Activated CD8-positive, alpha-beta memory T cell treated with anti-CD3 and anti-CD28 coated beads for 36 hours (primary cell): ENCODE measurements at regions not wholly inside any gene's neighbourhood (a gene's known extent, or its start where the extent isn't known, plus 50 kb on each side); places are given as distances from the start of the nearest gene placed in this dataset.
"Not testable (repeated sequence)": the region's sequence is repeated elsewhere in the genome, so short reads cannot be mapped to it uniquely, and the experiment has no call there.

Experiments used
- CTCF ChIA-PET: fragments of 350-600 bp; sonication (Branson Sonifier 250); formaldehyde crosslinking; loops from one replicate; lab custom pipeline; 2021; ENCODE audit warnings: antibody characterized with exemption; lab: Charles Lee
- POLR2A ChIA-PET: fragments of 350-600 bp; sonication (Branson Sonifier 250); formaldehyde crosslinking; loops from one replicate; lab custom pipeline; 2021; ENCODE audit warnings: antibody characterized with exemption; lab: Charles Lee

GRCh38 chr2:131812605-131813004 lies 284.9 kb downstream of the CCDC74A start:
- POLR2A ChIA-PET: not testable (repeated sequence)

GRCh38 chr2:131813378-131813777 lies 285.7 kb downstream of the CCDC74A start:
- CTCF ChIA-PET, POLR2A ChIA-PET: not testable (repeated sequence)

More at GRCh38 chr2:131812605-131813004, 284.9 kb downstream of the CCDC74A start:
- CTCF ChIA-PET: not testable (repeated sequence)

- CTCF ChIA-PET, POLR2A ChIA-PET: not testable (repeated sequence)
Measured at GRCh38 chr2:131818267-131818973, 290.7 kb downstream of the CCDC74A start.

- POLR2A ChIA-PET: not testable (repeated sequence)
- CTCF ChIA-PET: interaction anchor here (1.7 kb wide), 1 partner anchor 150 kb away, joined by 3 read pairs; no protein-coding TSS in a partner anchor
Measured at GRCh38 chr2:131822237-131822721, 294.6 kb downstream of the CCDC74A start.

- POLR2A ChIA-PET: not testable (repeated sequence)
- CTCF ChIA-PET: interaction anchor here (1.7 kb wide), 1 partner anchor 151 kb away, joined by 3 read pairs; no protein-coding TSS in a partner anchor
Measured at GRCh38 chr2:131823058-131823457, 295.4 kb downstream of the CCDC74A start.

GRCh38 chr2:131824986-131825385 lies 297.3 kb downstream of the CCDC74A start:
- CTCF ChIA-PET, POLR2A ChIA-PET: not testable (repeated sequence)

- ChIA-PET CTCF (no interaction called here), POLR2A (no interaction called here)
Measured at GRCh38 chr2:131827481-131828163, 299.9 kb downstream of the CCDC74A start.

GRCh38 chr2:131828164-131828561 lies 300.5 kb downstream of the CCDC74A start:
- ChIA-PET CTCF (no interaction called here), POLR2A (no interaction called here)

GRCh38 chr2:131828633-131829455 lies 301.2 kb downstream of the CCDC74A start:
- CTCF ChIA-PET, POLR2A ChIA-PET: not testable (repeated sequence)

GRCh38 chr2:131829456-131830241 lies 302.0 kb downstream of the CCDC74A start:
- POLR2A ChIA-PET, CTCF ChIA-PET: not testable (repeated sequence)

- CTCF ChIA-PET, POLR2A ChIA-PET: not testable (repeated sequence)
Measured at GRCh38 chr2:131830242-131830945, 302.7 kb downstream of the CCDC74A start.

- CTCF ChIA-PET, POLR2A ChIA-PET: not testable (repeated sequence)
Measured at GRCh38 chr2:131830946-131831310, 303.2 kb downstream of the CCDC74A start.

- CTCF ChIA-PET, POLR2A ChIA-PET: not testable (repeated sequence)
Measured at GRCh38 chr2:131831450-131832208, 303.9 kb downstream of the CCDC74A start.

- POLR2A ChIA-PET, CTCF ChIA-PET: not testable (repeated sequence)
Measured at GRCh38 chr2:131832209-131832780, 304.6 kb downstream of the CCDC74A start.

GRCh38 chr2:131832917-131833316 lies 305.2 kb downstream of the CCDC74A start:
- POLR2A ChIA-PET, CTCF ChIA-PET: not testable (repeated sequence)

GRCh38 chr2:131833367-131834202 lies 305.9 kb downstream of the CCDC74A start:
- CTCF ChIA-PET, POLR2A ChIA-PET: not testable (repeated sequence)
